WTC11 (cell line): ENCODE measurements at regions not wholly inside any gene's neighbourhood (a gene's known extent, or its start where the extent isn't known, plus 50 kb on each side); places are given as distances from the start of the nearest gene placed in this dataset.

ENCODE experiments used
- ATAC-seq: fragments of 200-7000 bp; cut with Tn5 transposase; 2 replicates; pipeline ENCODE4 v1.10.0; 2021; ENCODE audit warnings: mild to moderate bottlenecking, moderate library complexity
- CTCF ChIA-PET: fragments of 300-600 bp; sonication (Branson Sonifier 250); formaldehyde crosslinking; loops from one replicate; lab custom pipeline; 2021; ENCODE audit warnings: antibody characterized with exemption; lab: Charles Lee
- POLR2A ChIA-PET: fragments of 350-600 bp; sonication (Branson Sonifier 250); formaldehyde crosslinking; loops from one replicate; lab custom pipeline; 2021; ENCODE audit warnings: antibody characterized with exemption; lab: Charles Lee
- DNase-seq: peaks from one replicate; pipeline ENCODE4 v3.0.0; 2021; ENCODE audit warnings: low spot score
- H3K27ac Mint-ChIP-seq: 2 replicates; pipeline ENCODE4 v1.8.0; 2021; ENCODE audit warnings: mixed read lengths
- H3K27me3 Mint-ChIP-seq: 2 replicates; pipeline ENCODE4 v1.8.0; 2021; ENCODE audit warnings: low read depth, mild to moderate bottlenecking, moderate library complexity, mixed read lengths
- H3K36me3 Mint-ChIP-seq: 2 replicates; pipeline ENCODE4 v1.8.0; 2021; ENCODE audit warnings: mixed read lengths
- H3K4me1 Mint-ChIP-seq: 2 replicates; pipeline ENCODE4 v1.8.0; 2022; ENCODE audit warnings: mixed read lengths
- H3K4me3 Mint-ChIP-seq: 2 replicates; pipeline ENCODE4 v1.8.0; 2021; ENCODE audit warnings: mild to moderate bottlenecking, moderate library complexity, mixed read lengths
- H3K9me3 Mint-ChIP-seq: 2 replicates; pipeline ENCODE4 v1.8.0; 2021; ENCODE audit warnings: mixed read lengths
- CREM ChIP-seq: sonication (generic); formaldehyde crosslinking; IDR thresholded peaks from 2 replicates; pipeline ENCODE4 v1.8.1; 2022; ENCODE audit warnings: mild to moderate bottlenecking, missing genetic modification reagents, moderate library complexity
- E2F4 ChIP-seq: sonication (generic); formaldehyde crosslinking; IDR thresholded peaks from 2 replicates; pipeline ENCODE4 v1.8.1; 2022; ENCODE audit warnings: low read depth, mild to moderate bottlenecking, moderate library complexity, missing genetic modification reagents, borderline replicate concordance
- FOXK1 ChIP-seq: sonication (generic); formaldehyde crosslinking; IDR thresholded peaks from 2 replicates; pipeline ENCODE4 v1.8.0; 2022; ENCODE audit warnings: mild to moderate bottlenecking, moderate library complexity, missing genetic modification reagents
- GRHL2 ChIP-seq: fragments of 250-450 bp; sonication (Bioruptor Pico); IDR thresholded peaks from 2 replicates; pipeline ENCODE4 v1.8.0; 2022; ENCODE audit warnings: mild to moderate bottlenecking, moderate library complexity; ENCODE audit not compliant: insufficient replicate concordance, severe bottlenecking
- HMGA2 ChIP-seq: fragments of 250-450 bp; sonication (Bioruptor Pico); IDR thresholded peaks from 2 replicates; pipeline ENCODE4 v1.4.0; 2021; ENCODE audit warnings: mild to moderate bottlenecking, moderate library complexity
- HMGXB4 ChIP-seq: sonication (generic); formaldehyde crosslinking; IDR thresholded peaks from 2 replicates; pipeline ENCODE4 v1.8.1; 2023; ENCODE audit warnings: mild to moderate bottlenecking, moderate library complexity, missing genetic modification reagents
- MXD4 ChIP-seq: fragments of 250-450 bp; sonication (Bioruptor Pico); IDR thresholded peaks from 2 replicates; pipeline ENCODE4 v1.8.0; 2021; ENCODE audit warnings: mild to moderate bottlenecking, moderate library complexity, borderline replicate concordance
- NR2C2 ChIP-seq: sonication (generic); formaldehyde crosslinking; IDR thresholded peaks from 2 replicates; pipeline ENCODE4 v1.8.0; 2022; ENCODE audit warnings: mild to moderate bottlenecking, missing genetic modification reagents
- PREB ChIP-seq: sonication (generic); formaldehyde crosslinking; IDR thresholded peaks from 2 replicates; pipeline ENCODE4 v1.8.1; 2022; ENCODE audit warnings: mild to moderate bottlenecking, missing genetic modification reagents, moderate library complexity, borderline replicate concordance
- PRRX2 ChIP-seq: fragments of 250-450 bp; sonication (Bioruptor Pico); IDR thresholded peaks from 2 replicates; pipeline ENCODE4 v1.8.0; 2021; ENCODE audit warnings: mild to moderate bottlenecking
- SMAD3 ChIP-seq: sonication (generic); formaldehyde crosslinking; IDR thresholded peaks from 2 replicates; pipeline ENCODE4 v1.8.0; 2022; ENCODE audit warnings: missing genetic modification reagents, mild to moderate bottlenecking, borderline replicate concordance
- STAT6 ChIP-seq: sonication (generic); formaldehyde crosslinking; conservative IDR thresholded peaks from 2 replicates; pipeline ENCODE4 v1.8.1; 2023; ENCODE audit warnings: mild to moderate bottlenecking, low read depth, missing genetic modification reagents, moderate library complexity
- TCF7 ChIP-seq: sonication (generic); formaldehyde crosslinking; IDR thresholded peaks from 2 replicates; pipeline ENCODE4 v1.8.0; 2022; ENCODE audit warnings: mild to moderate bottlenecking, low read depth, missing genetic modification reagents, moderate library complexity
- TEAD4 ChIP-seq: sonication (generic); formaldehyde crosslinking; IDR thresholded peaks from 2 replicates; pipeline ENCODE4 v1.8.0; 2022; ENCODE audit warnings: mild to moderate bottlenecking, missing genetic modification reagents
- ZNF121 ChIP-seq: sonication (generic); formaldehyde crosslinking; IDR thresholded peaks from 2 replicates; pipeline ENCODE4 v1.8.0; 2023; ENCODE audit warnings: missing genetic modification reagents
- ZNF219 ChIP-seq: sonication (generic); formaldehyde crosslinking; IDR thresholded peaks from 2 replicates; pipeline ENCODE4 v1.8.0; 2023; ENCODE audit warnings: missing genetic modification reagents, mild to moderate bottlenecking, borderline replicate concordance
- ZNF281 ChIP-seq: sonication (generic); formaldehyde crosslinking; IDR thresholded peaks from 2 replicates; pipeline ENCODE4 v1.8.0; 2023; ENCODE audit warnings: mild to moderate bottlenecking, missing genetic modification reagents
- ZSCAN18 ChIP-seq: fragments of 250-450 bp; sonication (Bioruptor Pico); IDR thresholded peaks from 2 replicates; pipeline ENCODE4 v2.1.2; 2022; ENCODE audit warnings: mild to moderate bottlenecking, moderate library complexity

- no peak for TF ChIP-seq ZSCAN18 (CRISPR knock-in tag)
- TF ChIP-seq SMAD3 (CRISPR knock-in tag), result no peak
- no peak for TF ChIP-seq PRRX2 (CRISPR knock-in tag)
- TF ChIP-seq ZNF121, result no peak
- no peak for TF ChIP-seq E2F4
- TF ChIP-seq MXD4 (CRISPR knock-in tag), result no peak
- TF ChIP-seq TEAD4 (CRISPR knock-in tag), result no peak
- TF ChIP-seq FOXK1, result no peak
- TF ChIP-seq TCF7 (CRISPR knock-in tag), result no peak
Observed at GRCh38 chr18:25935356-25935755, 155.1 kb downstream of the SS18 start (continued).

- no peaks in the 10 kb centered on the region for H3K4me1 Mint-ChIP-seq
- H3K4me3 Mint-ChIP-seq, result no peak overlapping the region
- ATAC-seq (no peak), DNase-seq (no peak)
- ChIA-PET POLR2A (no interaction called here), CTCF (no interaction called here)
- no peaks in the 10 kb centered on the region; the same call in 1 of the 2 replicates for H3K27me3 Mint-ChIP-seq
- no peaks in the 10 kb centered on the region for H3K9me3 Mint-ChIP-seq
- TF ChIP-seq MXD4 (CRISPR knock-in tag) (no peak), PREB (CRISPR knock-in tag) (no peak), TCF7 (CRISPR knock-in tag) (no peak), ZNF219 (CRISPR knock-in tag) (no peak), GRHL2 (CRISPR knock-in tag) (no peak)
- no peaks in the 10 kb centered on the region for H3K36me3 Mint-ChIP-seq
- no peak overlapping the region for H3K27ac Mint-ChIP-seq
Observed at GRCh38 chr18:25931126-25931525, 159.3 kb downstream of the SS18 start.

- Mint-ChIP-seq H3K36me3 (no peaks in the 10 kb centered on the region), H3K4me1 (no peaks in the 10 kb centered on the region), H3K4me3 (no peak overlapping the region), H3K9me3 (no peaks in the 10 kb centered on the region), H3K27me3 (no peaks in the 10 kb centered on the region; the same call in 1 of the 2 replicates), H3K27ac (no peak overlapping the region)
- ATAC-seq (no peak), DNase-seq (no peak)
- ChIA-PET CTCF (no interaction called here), POLR2A (no interaction called here)
- TF ChIP-seq HMGXB4 (CRISPR knock-in tag) (no peak), E2F4 (no peak)
Observed at GRCh38 chr18:25929787-25930186, 160.6 kb downstream of the SS18 start.

- peaks cover 2% of the 10 kb centered on the region; the same call in 1 of the 2 replicates for H3K4me1 Mint-ChIP-seq
- CTCF ChIA-PET, result no interaction called here
- no peak overlapping the region for H3K27ac Mint-ChIP-seq
- POLR2A ChIA-PET, result no interaction called here
- no peak overlapping the region for H3K4me3 Mint-ChIP-seq
- 0 out of 2 replicates have a peak, but pooled peaks cover 4% of the 10 kb centered on the region for H3K9me3 Mint-ChIP-seq
- H3K27me3 Mint-ChIP-seq, result no peaks in the 10 kb centered on the region; the same call in 1 of the 2 replicates
- H3K36me3 Mint-ChIP-seq, result no peaks in the 10 kb centered on the region
- ATAC-seq, result no peak
- no peak for DNase-seq
- TF ChIP-seq CREM (no peak), HMGA2 (CRISPR knock-in tag) (no peak), ZNF281 (CRISPR knock-in tag) (no peak), STAT6 (CRISPR knock-in tag) (no peak), ZNF121 (no peak), NR2C2 (no peak)
Observed at GRCh38 chr18:25927830-25928229, 162.6 kb downstream of the SS18 start.
